HFF-Myc (cell line): ENCODE measurements at regions not wholly inside any gene's neighbourhood (a gene's known extent, or its start where the extent isn't known, plus 50 kb on each side); places are given as distances from the start of the nearest gene placed in this dataset.

Experiments
- DNase-seq: peaks from one replicate; pipeline ENCODE4 v3.0.0-alpha.2; 2011; ENCODE audit warnings: low read depth; ENCODE audit errors: extremely low read depth
- H3K4me3 ChIP-seq: replicated peaks from 2 replicates; pipeline ENCODE4 v1.5.1; 2011; ENCODE audit warnings: low read depth, mild to moderate bottlenecking, control low read depth, low read length
- CTCF ChIP-seq: IDR thresholded peaks from 2 replicates; pipeline ENCODE4 v1.5.1; 2012; ENCODE audit warnings: mild to moderate bottlenecking, low read depth, low read length, control low read depth; ENCODE audit errors: missing control alignments

- H3K4me3 ChIP-seq = no peak overlapping the region
- no peak for TF ChIP-seq CTCF
- DNase-seq = no peak
Observed at GRCh38 chr4:18381186-18381585, 359.6 kb upstream of the LCORL start.

GRCh38 chr4:18369561-18369960, 348.0 kb upstream of the LCORL start:
- TF ChIP-seq CTCF = no peak
- DNase-seq = no peak
- H3K4me3 ChIP-seq = no peak overlapping the region

GRCh38 chr4:18366892-18367291, 345.3 kb upstream of the LCORL start:
- DNase-seq = no peak
- TF ChIP-seq CTCF = peak; percentile 14
- H3K4me3 ChIP-seq = no peak overlapping the region

GRCh38 chr4:18366136-18366535, 344.6 kb upstream of the LCORL start:
- DNase-seq = no peak
- H3K4me3 ChIP-seq = no peak overlapping the region
- TF ChIP-seq CTCF = no peak

- H3K4me3 ChIP-seq = no peak overlapping the region
- DNase-seq = no peak
- TF ChIP-seq CTCF = no peak
Observed at GRCh38 chr4:18343581-18343980, 322.0 kb upstream of the LCORL start.

GRCh38 chr4:18342847-18343246, 321.3 kb upstream of the LCORL start:
- DNase-seq = no peak
- no peak for TF ChIP-seq CTCF
- no peak overlapping the region for H3K4me3 ChIP-seq

- H3K4me3 ChIP-seq = no peak overlapping the region
- TF ChIP-seq CTCF = no peak
- DNase-seq = no peak
Observed at GRCh38 chr4:18321956-18322530, 300.5 kb upstream of the LCORL start.
